Vagina (tissue), 2 donors: ENCODE measurements at regions not wholly inside any gene's neighbourhood (a gene's known extent, or its start where the extent isn't known, plus 50 kb on each side); places are given as distances from the start of the nearest gene placed in this dataset.

ENCODE experiments used
- POLR2A ChIP-seq, 2 donors: fragments of 450-650 bp; IDR thresholded peaks; one replicate each; pipeline ENCODE4 v1.6.1; 2017; ENCODE audit warnings: antibody characterized with exemption in 2 of 2, mild to moderate bottlenecking in 2 of 2, moderate library complexity in 2 of 2
- TF ChIP-seq, protein P1 (sequence below), 3 experiments: fragments of 450-650 bp in 2 of 3; fragments of 200-600 bp in 1 of 3; sonication (generic) in 1 of 3; IDR thresholded peaks; one replicate each; pipeline ENCODE4 v1.5.1; 2017 to 2019; ENCODE audit warnings: antibody characterized with exemption in 3 of 3, mild to moderate bottlenecking in 2 of 3, moderate library complexity in 2 of 3

DNA sequence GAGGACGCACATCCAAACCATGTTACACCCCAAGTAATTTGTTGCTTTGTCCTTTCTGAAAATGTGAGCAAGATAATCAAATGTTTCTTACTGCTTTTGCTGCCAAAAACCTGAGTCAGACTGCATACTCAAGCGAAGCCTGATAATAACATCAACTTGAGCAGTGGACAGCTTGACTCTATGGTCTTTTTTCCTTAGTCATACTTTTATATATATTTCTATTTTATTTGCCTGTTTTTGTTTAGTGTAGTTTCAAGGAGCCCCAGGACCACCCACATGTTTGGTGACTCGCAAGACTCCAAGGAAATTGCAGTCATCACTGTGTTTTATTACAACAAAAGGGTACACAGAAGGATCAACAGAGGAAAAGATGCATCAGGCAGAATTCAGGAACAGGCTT is 688.4 kb upstream of the PIK3C3 start:
- TF ChIP-seq POLR2A (IDR thresholded peaks at IDR 0.05) = no peak
- TF ChIP-seq, protein P1, sequence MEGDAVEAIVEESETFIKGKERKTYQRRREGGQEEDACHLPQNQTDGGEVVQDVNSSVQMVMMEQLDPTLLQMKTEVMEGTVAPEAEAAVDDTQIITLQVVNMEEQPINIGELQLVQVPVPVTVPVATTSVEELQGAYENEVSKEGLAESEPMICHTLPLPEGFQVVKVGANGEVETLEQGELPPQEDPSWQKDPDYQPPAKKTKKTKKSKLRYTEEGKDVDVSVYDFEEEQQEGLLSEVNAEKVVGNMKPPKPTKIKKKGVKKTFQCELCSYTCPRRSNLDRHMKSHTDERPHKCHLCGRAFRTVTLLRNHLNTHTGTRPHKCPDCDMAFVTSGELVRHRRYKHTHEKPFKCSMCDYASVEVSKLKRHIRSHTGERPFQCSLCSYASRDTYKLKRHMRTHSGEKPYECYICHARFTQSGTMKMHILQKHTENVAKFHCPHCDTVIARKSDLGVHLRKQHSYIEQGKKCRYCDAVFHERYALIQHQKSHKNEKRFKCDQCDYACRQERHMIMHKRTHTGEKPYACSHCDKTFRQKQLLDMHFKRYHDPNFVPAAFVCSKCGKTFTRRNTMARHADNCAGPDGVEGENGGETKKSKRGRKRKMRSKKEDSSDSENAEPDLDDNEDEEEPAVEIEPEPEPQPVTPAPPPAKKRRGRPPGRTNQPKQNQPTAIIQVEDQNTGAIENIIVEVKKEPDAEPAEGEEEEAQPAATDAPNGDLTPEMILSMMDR (IDR thresholded peaks at IDR 0.05) = no peak
